ENCODE measurements at regions not wholly inside any gene's neighbourhood (a gene's known extent, or its start where the extent isn't known, plus 50 kb on each side); places are given as distances from the start of the nearest gene placed in this dataset.

DNA sequence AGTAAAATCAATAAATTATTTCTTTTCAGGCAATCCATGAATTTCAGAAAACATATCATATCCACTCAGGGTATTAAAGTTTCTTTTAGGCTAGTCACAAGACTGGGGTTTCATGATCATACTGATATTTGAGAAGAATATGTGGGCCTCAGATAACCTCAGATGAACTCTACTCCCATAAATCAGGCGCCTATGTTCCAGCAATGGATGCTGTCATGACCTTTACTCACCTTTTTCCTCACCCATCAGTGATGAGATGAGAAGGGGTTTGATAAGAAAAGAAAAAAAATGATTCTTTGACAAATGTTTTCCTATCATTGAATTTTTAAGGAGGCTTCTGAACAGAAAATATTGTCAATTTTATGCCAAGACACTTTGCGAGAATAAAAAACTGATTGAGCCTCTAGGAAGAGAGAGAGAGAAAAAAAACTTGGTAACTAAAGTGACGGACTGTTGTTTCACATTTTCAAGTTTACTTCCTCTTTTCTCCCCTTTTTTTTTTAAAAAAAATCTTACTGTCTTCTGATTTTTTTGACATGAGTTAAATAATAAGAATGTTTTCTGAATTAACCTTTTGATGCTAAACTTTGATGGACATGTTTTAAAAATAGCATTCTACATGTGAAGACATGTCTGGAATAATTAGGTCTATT lies 309.1 kb upstream of the MAP2 start:
- DNase-seq, result no peak
- H3K27me3 Mint-ChIP-seq (ENCODE audit: unreplicated experiment), result peaks cover 2% of the 10 kb centered on the region
- no peaks in the 10 kb centered on the region for H3K36me3 Mint-ChIP-seq (ENCODE audit: unreplicated experiment)
- no peak overlapping the region for H3K4me3 Mint-ChIP-seq (ENCODE audit: unreplicated experiment)
- H3K27ac Mint-ChIP-seq (ENCODE audit: unreplicated experiment), result no peak overlapping the region
- peaks cover 2% of the 10 kb centered on the region for H3K9me3 Mint-ChIP-seq (ENCODE audit: unreplicated experiment)
- TF ChIP-seq, protein P1, sequence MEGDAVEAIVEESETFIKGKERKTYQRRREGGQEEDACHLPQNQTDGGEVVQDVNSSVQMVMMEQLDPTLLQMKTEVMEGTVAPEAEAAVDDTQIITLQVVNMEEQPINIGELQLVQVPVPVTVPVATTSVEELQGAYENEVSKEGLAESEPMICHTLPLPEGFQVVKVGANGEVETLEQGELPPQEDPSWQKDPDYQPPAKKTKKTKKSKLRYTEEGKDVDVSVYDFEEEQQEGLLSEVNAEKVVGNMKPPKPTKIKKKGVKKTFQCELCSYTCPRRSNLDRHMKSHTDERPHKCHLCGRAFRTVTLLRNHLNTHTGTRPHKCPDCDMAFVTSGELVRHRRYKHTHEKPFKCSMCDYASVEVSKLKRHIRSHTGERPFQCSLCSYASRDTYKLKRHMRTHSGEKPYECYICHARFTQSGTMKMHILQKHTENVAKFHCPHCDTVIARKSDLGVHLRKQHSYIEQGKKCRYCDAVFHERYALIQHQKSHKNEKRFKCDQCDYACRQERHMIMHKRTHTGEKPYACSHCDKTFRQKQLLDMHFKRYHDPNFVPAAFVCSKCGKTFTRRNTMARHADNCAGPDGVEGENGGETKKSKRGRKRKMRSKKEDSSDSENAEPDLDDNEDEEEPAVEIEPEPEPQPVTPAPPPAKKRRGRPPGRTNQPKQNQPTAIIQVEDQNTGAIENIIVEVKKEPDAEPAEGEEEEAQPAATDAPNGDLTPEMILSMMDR (IDR thresholded peaks at IDR 0.05; ENCODE audit: partially characterized antibody, unreplicated experiment), result no peak
- peaks cover 7% of the 10 kb centered on the region for H3K4me1 Mint-ChIP-seq (ENCODE audit: low read depth, unreplicated experiment)

DNA sequence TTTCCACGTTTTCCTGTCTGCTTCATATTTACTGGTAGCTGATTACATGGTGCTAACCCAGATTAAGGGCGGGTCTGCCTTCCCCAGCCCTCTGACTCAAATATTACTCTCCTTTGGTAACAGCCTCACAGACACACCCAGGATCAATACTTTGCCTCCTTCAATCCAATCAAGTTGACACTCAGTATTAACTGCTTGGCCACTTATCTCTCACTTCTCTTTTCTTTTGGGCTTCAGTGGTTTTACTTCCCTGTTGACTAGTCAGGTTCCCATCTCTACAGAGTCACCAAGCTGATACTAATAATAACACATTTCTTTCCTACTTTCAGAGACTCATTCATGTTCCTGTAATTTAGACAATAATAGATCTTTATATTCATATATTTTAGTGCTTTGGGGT lies 302.2 kb upstream of the MAP2 start:
- no peak overlapping the region for H3K27ac Mint-ChIP-seq (ENCODE audit: unreplicated experiment)
- TF ChIP-seq, protein P1 (IDR thresholded peaks at IDR 0.05; ENCODE audit: partially characterized antibody, unreplicated experiment), result no peak
- no peaks in the 10 kb centered on the region for H3K27me3 Mint-ChIP-seq (ENCODE audit: unreplicated experiment)
- no peaks in the 10 kb centered on the region for H3K36me3 Mint-ChIP-seq (ENCODE audit: unreplicated experiment)
- no peak for DNase-seq
- H3K4me1 Mint-ChIP-seq (ENCODE audit: low read depth, unreplicated experiment), result no peaks in the 10 kb centered on the region
- H3K9me3 Mint-ChIP-seq (ENCODE audit: unreplicated experiment), result no peaks in the 10 kb centered on the region
- H3K4me3 Mint-ChIP-seq (ENCODE audit: unreplicated experiment), result no peak overlapping the region

DNA sequence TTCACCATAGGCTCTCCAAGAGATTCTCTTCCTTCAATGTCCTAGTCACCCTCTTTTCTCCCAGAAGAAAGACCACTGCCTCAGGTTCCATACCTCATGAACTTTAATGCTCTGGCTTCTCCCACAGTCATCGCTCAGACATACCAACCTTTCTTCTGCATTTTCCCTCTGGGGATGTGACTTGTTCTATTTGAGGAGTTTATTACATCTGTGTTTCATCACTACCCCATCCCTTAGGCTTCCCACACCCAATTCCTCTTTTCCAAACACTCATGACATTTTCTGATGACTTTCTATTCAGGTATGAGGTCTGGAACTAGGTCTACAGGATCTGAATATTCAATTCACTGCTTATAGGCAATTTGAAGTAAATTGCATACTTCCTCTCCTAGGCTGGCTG lies 298.6 kb upstream of the MAP2 start:
- Mint-ChIP-seq H3K27me3 (ENCODE audit: unreplicated experiment) (no peaks in the 10 kb centered on the region), H3K27ac (ENCODE audit: unreplicated experiment) (no peak overlapping the region), H3K4me3 (ENCODE audit: unreplicated experiment) (no peak overlapping the region), H3K9me3 (ENCODE audit: unreplicated experiment) (no peaks in the 10 kb centered on the region), H3K4me1 (ENCODE audit: low read depth, unreplicated experiment) (no peaks in the 10 kb centered on the region), H3K36me3 (ENCODE audit: unreplicated experiment) (no peaks in the 10 kb centered on the region)
- TF ChIP-seq, protein P1 (IDR thresholded peaks at IDR 0.05; ENCODE audit: partially characterized antibody, unreplicated experiment), result no peak
- no peak for DNase-seq

DNA sequence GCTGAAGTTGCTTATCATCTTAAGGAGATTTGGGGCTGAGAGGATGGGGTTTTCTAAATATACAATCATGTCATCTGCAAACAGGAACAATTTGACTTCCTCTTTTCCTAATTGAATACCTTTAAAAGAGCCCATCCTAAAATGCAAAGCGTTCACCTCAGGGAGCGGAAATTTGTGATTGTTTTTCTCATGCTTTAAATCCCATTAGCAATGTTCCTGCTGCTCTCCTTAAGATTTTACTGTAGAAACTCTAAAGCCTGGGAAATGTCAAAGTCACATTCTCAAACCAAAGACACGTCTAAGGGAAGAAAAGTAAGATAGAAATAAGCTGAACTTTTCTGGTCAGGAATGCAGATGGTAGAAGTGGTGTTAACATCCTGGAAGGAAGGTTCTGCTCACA lies 285.8 kb upstream of the MAP2 start:
- TF ChIP-seq, protein P1 (IDR thresholded peaks at IDR 0.05; ENCODE audit: partially characterized antibody, unreplicated experiment), result no peak
- H3K36me3 Mint-ChIP-seq (ENCODE audit: unreplicated experiment), result no peaks in the 10 kb centered on the region
- H3K9me3 Mint-ChIP-seq (ENCODE audit: unreplicated experiment), result peaks cover 2% of the 10 kb centered on the region
- H3K27ac Mint-ChIP-seq (ENCODE audit: unreplicated experiment), result no peak overlapping the region
- H3K27me3 Mint-ChIP-seq (ENCODE audit: unreplicated experiment), result no peaks in the 10 kb centered on the region
- no peaks in the 10 kb centered on the region for H3K4me1 Mint-ChIP-seq (ENCODE audit: low read depth, unreplicated experiment)
- no peak for DNase-seq
- H3K4me3 Mint-ChIP-seq (ENCODE audit: unreplicated experiment), result no peak overlapping the region

DNA sequence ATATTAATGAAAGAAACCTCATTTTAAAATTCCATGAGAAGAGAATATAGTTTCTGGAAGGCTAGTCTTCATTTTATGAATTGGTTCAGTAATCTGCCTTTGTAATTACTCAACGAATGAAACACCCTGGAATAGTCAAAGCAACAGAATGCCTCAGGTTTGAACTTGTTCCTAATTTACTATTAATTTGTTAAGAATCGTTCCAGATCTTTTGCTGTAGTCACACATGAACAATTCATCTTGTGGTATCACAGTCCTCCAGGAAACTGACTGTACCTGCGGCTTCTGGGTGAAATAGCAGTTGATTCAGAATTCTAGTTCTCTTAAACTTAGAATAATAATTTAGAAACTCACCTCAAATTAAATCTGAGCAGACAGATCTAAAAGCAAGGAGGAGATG lies 282.7 kb upstream of the MAP2 start:
- Mint-ChIP-seq H3K36me3 (ENCODE audit: unreplicated experiment) (no peaks in the 10 kb centered on the region), H3K27ac (ENCODE audit: unreplicated experiment) (no peak overlapping the region), H3K27me3 (ENCODE audit: unreplicated experiment) (no peaks in the 10 kb centered on the region), H3K4me1 (ENCODE audit: low read depth, unreplicated experiment) (no peaks in the 10 kb centered on the region), H3K4me3 (ENCODE audit: unreplicated experiment) (no peak overlapping the region), H3K9me3 (ENCODE audit: unreplicated experiment) (no peaks in the 10 kb centered on the region)
- TF ChIP-seq, protein P1 (IDR thresholded peaks at IDR 0.05; ENCODE audit: partially characterized antibody, unreplicated experiment), result no peak
- DNase-seq, result no peak
